ENCODE measurements at regions not wholly inside any gene's neighbourhood (a gene's known extent, or its start where the extent isn't known, plus 50 kb on each side); places are given as distances from the start of the nearest gene placed in this dataset.

GRCh38 chr10:101289541-101289940, 60.3 kb upstream of the LBX1 start:
- POLR2A ChIA-PET, result no interaction called here
- Histone ChIP-seq H3K36me3 (ENCODE audit: control insufficient read depth, insufficient read depth, low read length) (no peaks in the 10 kb centered on the region), H3K4me3 (ENCODE audit: low read depth, low read length) (no peak overlapping the region), H3K4me1 (peaks cover 4% of the 10 kb centered on the region; the same call in 1 of the 2 replicates), H3K27me3 (replicated peaks; ENCODE audit: control insufficient read depth, insufficient read depth, low read length) (peaks cover 2% of the 10 kb centered on the region; the same call in 1 of the 2 replicates), H3K9me3 (no peaks in the 10 kb centered on the region)
- BruUV-seq (replicated peaks), result no TSS peak
- no peak for DNase-seq
- Mint-ChIP-seq H3K27me3 (ENCODE audit: insufficient read depth, unreplicated experiment) (peaks cover 17% of the 10 kb centered on the region), H3K9me3 (ENCODE audit: unreplicated experiment) (no peaks in the 10 kb centered on the region), H3K4me1 (ENCODE audit: low read depth, unreplicated experiment) (no peaks in the 10 kb centered on the region), H3K27ac (ENCODE audit: unreplicated experiment) (no peak overlapping the region), H3K36me3 (ENCODE audit: insufficient read depth, unreplicated experiment) (no peaks in the 10 kb centered on the region), H3K4me3 (ENCODE audit: unreplicated experiment) (no peak overlapping the region)
- intact Hi-C loops (cut with micrococcal nuclease; ENCODE audit: unreplicated experiment), result no loop called here
- TF ChIP-seq, protein P1, sequence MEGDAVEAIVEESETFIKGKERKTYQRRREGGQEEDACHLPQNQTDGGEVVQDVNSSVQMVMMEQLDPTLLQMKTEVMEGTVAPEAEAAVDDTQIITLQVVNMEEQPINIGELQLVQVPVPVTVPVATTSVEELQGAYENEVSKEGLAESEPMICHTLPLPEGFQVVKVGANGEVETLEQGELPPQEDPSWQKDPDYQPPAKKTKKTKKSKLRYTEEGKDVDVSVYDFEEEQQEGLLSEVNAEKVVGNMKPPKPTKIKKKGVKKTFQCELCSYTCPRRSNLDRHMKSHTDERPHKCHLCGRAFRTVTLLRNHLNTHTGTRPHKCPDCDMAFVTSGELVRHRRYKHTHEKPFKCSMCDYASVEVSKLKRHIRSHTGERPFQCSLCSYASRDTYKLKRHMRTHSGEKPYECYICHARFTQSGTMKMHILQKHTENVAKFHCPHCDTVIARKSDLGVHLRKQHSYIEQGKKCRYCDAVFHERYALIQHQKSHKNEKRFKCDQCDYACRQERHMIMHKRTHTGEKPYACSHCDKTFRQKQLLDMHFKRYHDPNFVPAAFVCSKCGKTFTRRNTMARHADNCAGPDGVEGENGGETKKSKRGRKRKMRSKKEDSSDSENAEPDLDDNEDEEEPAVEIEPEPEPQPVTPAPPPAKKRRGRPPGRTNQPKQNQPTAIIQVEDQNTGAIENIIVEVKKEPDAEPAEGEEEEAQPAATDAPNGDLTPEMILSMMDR (IDR thresholded peaks at IDR 0.05; ENCODE audit: insufficient read depth in 1 of 2, low read depth in 1 of 2, low read length in 1 of 2, severe bottlenecking in 1 of 2, unreplicated experiment in 1 of 2), result no peak
- CTCF ChIA-PET, result interaction anchor here (0.5 to 3.4 kb wide), 5 partner anchors 16 to 316 kb away, joined by 3 to 24 read pairs (median 4); no protein-coding TSS in a partner anchor

DNA sequence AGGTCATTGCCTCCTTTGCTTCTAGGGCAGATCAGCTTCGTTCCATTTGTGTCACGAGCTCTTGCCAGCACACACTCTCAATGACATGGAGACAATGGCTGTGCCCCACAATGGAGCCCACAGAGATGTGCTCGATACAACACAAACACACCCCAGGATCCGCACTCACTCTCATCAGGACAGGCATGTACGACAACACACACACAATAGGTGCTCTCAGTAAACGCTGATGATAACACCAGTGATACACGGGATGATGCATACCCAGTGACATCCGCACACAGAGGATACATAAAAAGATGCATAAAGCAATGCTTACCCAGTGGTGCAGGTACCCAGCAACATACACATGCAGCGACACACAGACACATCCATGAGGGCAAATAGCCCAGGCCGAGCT, 61.2 kb upstream of the LBX1 start:
- Mint-ChIP-seq H3K27ac (ENCODE audit: unreplicated experiment) (no peak overlapping the region), H3K4me3 (ENCODE audit: unreplicated experiment) (no peak overlapping the region), H3K27me3 (ENCODE audit: insufficient read depth, unreplicated experiment) (peaks cover 18% of the 10 kb centered on the region), H3K4me1 (ENCODE audit: low read depth, unreplicated experiment) (no peaks in the 10 kb centered on the region), H3K36me3 (ENCODE audit: insufficient read depth, unreplicated experiment) (no peaks in the 10 kb centered on the region), H3K9me3 (ENCODE audit: unreplicated experiment) (no peaks in the 10 kb centered on the region)
- ChIA-PET CTCF (interaction anchor here (0.6 to 3.4 kb wide), 4 partner anchors 16 to 177 kb away, joined by 4 to 24 read pairs (median 4); no protein-coding TSS in a partner anchor), POLR2A (no interaction called here)
- H3K36me3 ChIP-seq (ENCODE audit: control insufficient read depth, insufficient read depth, low read length), result no peaks in the 10 kb centered on the region
- DNase-seq, result no peak
- H3K9me3 ChIP-seq, result no peaks in the 10 kb centered on the region
- BruUV-seq (replicated peaks), result no TSS peak
- H3K4me3 ChIP-seq (ENCODE audit: low read depth, low read length), result no peak overlapping the region
- intact Hi-C loops (cut with micrococcal nuclease; ENCODE audit: unreplicated experiment), result loop anchor here (2.0 kb wide), 1 partner anchor 18 kb away; no protein-coding TSS in a partner anchor
- TF ChIP-seq, protein P1 (IDR thresholded peaks at IDR 0.05; ENCODE audit: insufficient read depth in 1 of 2, low read depth in 1 of 2, low read length in 1 of 2, severe bottlenecking in 1 of 2, unreplicated experiment in 1 of 2), result no peak
- H3K4me1 ChIP-seq, result peaks cover 4% of the 10 kb centered on the region; the same call in 1 of the 2 replicates
- H3K27me3 ChIP-seq (replicated peaks; ENCODE audit: control insufficient read depth, insufficient read depth, low read length), result peaks cover 5% of the 10 kb centered on the region

DNA sequence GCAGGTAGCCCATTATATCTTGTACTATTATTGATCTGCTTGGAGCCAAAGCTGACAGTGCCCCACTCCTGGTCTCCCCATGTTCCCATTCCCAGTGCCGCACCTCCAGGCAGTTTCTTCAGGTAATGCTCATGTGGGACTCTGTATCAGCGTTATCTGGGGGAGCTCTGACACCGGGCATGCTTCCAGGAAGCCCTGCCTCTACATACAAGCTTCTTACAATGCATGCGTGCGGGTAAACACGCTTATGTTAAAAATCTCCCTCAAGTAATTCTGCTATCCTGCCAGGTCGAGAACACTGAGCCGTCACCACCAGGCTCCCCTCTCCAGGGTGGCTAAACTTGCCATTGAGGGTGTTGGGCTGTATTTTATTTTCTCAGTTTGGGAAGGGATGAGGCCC, 61.6 kb upstream of the LBX1 start:
- H3K9me3 ChIP-seq, result no peaks in the 10 kb centered on the region
- Mint-ChIP-seq H3K4me1 (ENCODE audit: low read depth, unreplicated experiment) (no peaks in the 10 kb centered on the region), H3K27ac (ENCODE audit: unreplicated experiment) (no peak overlapping the region), H3K27me3 (ENCODE audit: insufficient read depth, unreplicated experiment) (peaks cover 22% of the 10 kb centered on the region), H3K4me3 (ENCODE audit: unreplicated experiment) (no peak overlapping the region), H3K36me3 (ENCODE audit: insufficient read depth, unreplicated experiment) (no peaks in the 10 kb centered on the region), H3K9me3 (ENCODE audit: unreplicated experiment) (no peaks in the 10 kb centered on the region)
- no TSS peak for BruUV-seq (replicated peaks)
- DNase-seq, result no peak
- ChIA-PET POLR2A (no interaction called here), CTCF (interaction anchor here (1.1 to 3.4 kb wide), 3 partner anchors 17 to 77 kb away, joined by 4 to 24 read pairs (median 5); no protein-coding TSS in a partner anchor)
- TF ChIP-seq, protein P1 (IDR thresholded peaks at IDR 0.05; ENCODE audit: insufficient read depth in 1 of 2, low read depth in 1 of 2, low read length in 1 of 2, severe bottlenecking in 1 of 2, unreplicated experiment in 1 of 2), result no peak
- no peak overlapping the region for H3K4me3 ChIP-seq (ENCODE audit: low read depth, low read length)
- no peaks in the 10 kb centered on the region for H3K36me3 ChIP-seq (ENCODE audit: control insufficient read depth, insufficient read depth, low read length)
- peaks cover 5% of the 10 kb centered on the region for H3K27me3 ChIP-seq (replicated peaks; ENCODE audit: control insufficient read depth, insufficient read depth, low read length)
- H3K4me1 ChIP-seq, result peaks cover 4% of the 10 kb centered on the region; the same call in 1 of the 2 replicates
- intact Hi-C loops (cut with micrococcal nuclease; ENCODE audit: unreplicated experiment), result loop anchor here (1.0 to 2.0 kb wide), 3 partner anchors 18 to 130 kb away; no protein-coding TSS in a partner anchor
